Liver (tissue), 8 donors: ENCODE measurements at regions not wholly inside any gene's neighbourhood (a gene's known extent, or its start where the extent isn't known, plus 50 kb on each side); places are given as distances from the start of the nearest gene placed in this dataset.

Source experiments
- DNase-seq: peaks from one replicate; pipeline ENCODE4 v3.0.0-alpha.2; 2017; ENCODE audit warnings: low spot score
- H3K27ac ChIP-seq, 2 donors: one replicate each; pipeline ENCODE4 v1.7.0; 2013; ENCODE audit warnings: inconsistent platforms in 2 of 2, low read length in 2 of 2, control low read depth in 1 of 2, low read depth in 1 of 2, mild to moderate bottlenecking in 1 of 2
- H3K27me3 ChIP-seq, 4 donors: one replicate each; pipeline versions ENCODE4 v1.6.1 to v1.7.0; 2013; ENCODE audit warnings: low read length in 3 of 4, inconsistent platforms in 1 of 4, mild to moderate bottlenecking in 1 of 4, moderate library complexity in 1 of 4; ENCODE audit not compliant: control insufficient read depth in 4 of 4, insufficient read depth in 4 of 4
- H3K36me3 ChIP-seq, 4 donors: one replicate each; pipeline versions ENCODE4 v1.6.1 to v1.7.0; 2013; ENCODE audit warnings: low read length in 3 of 4, mild to moderate bottlenecking in 3 of 4, low read depth in 1 of 4, moderate library complexity in 1 of 4; ENCODE audit not compliant: control insufficient read depth in 4 of 4, insufficient read depth in 3 of 4
- H3K4me1 ChIP-seq, 4 donors: one replicate each; pipeline versions ENCODE4 v1.6.1 to v1.7.0; 2013; ENCODE audit warnings: low read length in 3 of 4, mild to moderate bottlenecking in 3 of 4, moderate library complexity in 1 of 4; ENCODE audit not compliant: control insufficient read depth in 4 of 4, insufficient read depth in 4 of 4
- H3K4me3 ChIP-seq, 3 donors: one replicate each; pipeline versions ENCODE4 v1.6.1 to v1.7.0; 2013; ENCODE audit warnings: low read length in 3 of 3, control low read depth in 1 of 3, low read depth in 1 of 3, mild to moderate bottlenecking in 1 of 3
- H3K9ac ChIP-seq, 2 donors: one replicate each; pipeline ENCODE4 v1.7.0; 2013; ENCODE audit warnings: low read length in 2 of 2, mild to moderate bottlenecking in 2 of 2, moderate library complexity in 2 of 2, control low read depth in 1 of 2, low read depth in 1 of 2
- H3K9me3 ChIP-seq, 4 donors: one replicate each; pipeline versions ENCODE4 v1.6.1 to v1.7.0; 2013; ENCODE audit warnings: low read length in 3 of 4; ENCODE audit not compliant: control insufficient read depth in 4 of 4
- ATF3 ChIP-seq: IDR thresholded peaks from 2 replicates; pipeline ENCODE4 v1.6.1; 2016; ENCODE audit warnings: antibody characterized with exemption
- CTCF ChIP-seq: fragments of 150-350 bp; IDR thresholded peaks from 2 replicates; pipeline ENCODE4 v1.5.1; 2017; ENCODE audit warnings: improper control_type of control experiment, low read depth, low read length; ENCODE audit not compliant: missing input control
- EGR1 ChIP-seq, 2 donors: IDR thresholded peaks; 2 replicates each; pipeline ENCODE4 v1.6.1; 2016 to 2018; ENCODE audit warnings: antibody characterized with exemption in 2 of 2, low read depth in 2 of 2
- FOXA1 ChIP-seq: IDR thresholded peaks from 2 replicates; pipeline ENCODE4 v1.6.1; 2016; ENCODE audit warnings: antibody characterized with exemption
- FOXA2 ChIP-seq: IDR thresholded peaks from 2 replicates; pipeline ENCODE4 v1.6.1; 2016; ENCODE audit warnings: antibody characterized with exemption
- JUND ChIP-seq, 2 donors: IDR thresholded peaks; 2 replicates each; pipeline ENCODE4 v1.6.1; 2016; ENCODE audit warnings: antibody characterized with exemption in 2 of 2
- MAX ChIP-seq: IDR thresholded peaks from 2 replicates; pipeline ENCODE4 v1.6.1; 2016; ENCODE audit warnings: antibody characterized with exemption
- NR2F2 ChIP-seq: IDR thresholded peaks from 2 replicates; pipeline ENCODE4 v1.6.1; 2016; ENCODE audit warnings: antibody characterized with exemption
- RAD21 ChIP-seq, 2 donors: IDR thresholded peaks; 2 replicates each; pipeline ENCODE4 v1.6.1; 2016; ENCODE audit warnings: antibody characterized with exemption in 2 of 2, mild to moderate bottlenecking in 2 of 2
- REST ChIP-seq: IDR thresholded peaks from 2 replicates; pipeline ENCODE4 v1.6.1; 2016; ENCODE audit warnings: antibody characterized with exemption, mild to moderate bottlenecking
- SP1 ChIP-seq: IDR thresholded peaks from 2 replicates; pipeline ENCODE4 v1.6.1; 2018; ENCODE audit warnings: antibody characterized with exemption, mild to moderate bottlenecking
- TAF1 ChIP-seq: conservative IDR thresholded peaks from 2 replicates; pipeline ENCODE4 v1.6.1; 2016; ENCODE audit warnings: antibody characterized with exemption, mild to moderate bottlenecking
- YY1 ChIP-seq: IDR thresholded peaks from 2 replicates; pipeline ENCODE4 v1.6.1; 2016; ENCODE audit warnings: antibody characterized with exemption, mild to moderate bottlenecking
- ZBTB33 ChIP-seq: IDR thresholded peaks from 2 replicates; pipeline ENCODE4 v1.6.1; 2016; ENCODE audit warnings: antibody characterized with exemption
- WGBS: extraction: QIAGEN DNeasy Blood & Tissue Kit; methylation state at CpG from one replicate; pipeline ENCODE4 v1.1.7; 2013; 5-methylcytosine and 5-hydroxymethylcytosine counted together
- donor health status: healthy.
- donor health status: healthy.
- donor health status: healthy.
- donor health status: healthy.
- donor health status: healthy.

- no peak for TF ChIP-seq YY1
- no peak for TF ChIP-seq NR2F2
- no peak for TF ChIP-seq TAF1
- TF ChIP-seq SP1 = no peak
- TF ChIP-seq FOXA2 = no peak
- no peak for TF ChIP-seq REST
- no peak for TF ChIP-seq RAD21 (IDR thresholded peaks at IDR 0.05)
- TF ChIP-seq EGR1 (IDR thresholded peaks at IDR 0.05; ENCODE audit: low read depth in 2 of 2) = no peak
- no peak for TF ChIP-seq FOXA1
- TF ChIP-seq ATF3 = no peak
- no peaks in the 10 kb centered on the region for H3K27me3 ChIP-seq
- no peaks in the 10 kb centered on the region for H3K9me3 ChIP-seq
- DNase-seq = no peak
- H3K9ac ChIP-seq = no peak overlapping the region
- no peaks in the 10 kb centered on the region for H3K4me1 ChIP-seq
- H3K36me3 ChIP-seq = no peaks in the 10 kb centered on the region
- no peak overlapping the region for H3K27ac ChIP-seq
- 64% methylated on average over 1 of the region's 1 CpG for WGBS
- no peak overlapping the region for H3K4me3 ChIP-seq
These were observed 596.2 kb upstream of the LRRC4C start for GRCh38 chr11:42055606-42056005.

- TF ChIP-seq JUND (IDR thresholded peaks at IDR 0.05) (no peak), MAX (no peak), CTCF (no peak), EGR1 (IDR thresholded peaks at IDR 0.05; ENCODE audit: low read depth in 2 of 2) (no peak), FOXA2 (no peak), RAD21 (IDR thresholded peaks at IDR 0.05) (no peak), ZBTB33 (no peak)
- no peaks in the 10 kb centered on the region for H3K9me3 ChIP-seq
- no peak overlapping the region for H3K4me3 ChIP-seq
- H3K27ac ChIP-seq = no peak overlapping the region
- DNase-seq = no peak
- H3K27me3 ChIP-seq = no peaks in the 10 kb centered on the region
- H3K9ac ChIP-seq = no peak overlapping the region
- WGBS = 76% methylated on average over 5 of the region's 5 CpGs
- H3K4me1 ChIP-seq = no peaks in the 10 kb centered on the region
- no peaks in the 10 kb centered on the region for H3K36me3 ChIP-seq
These were observed 599.3 kb upstream of the LRRC4C start for GRCh38 chr11:42058794-42059193.
